GM18505 (cell line): ENCODE measurements at regions not wholly inside any gene's neighbourhood (a gene's known extent, or its start where the extent isn't known, plus 50 kb on each side); places are given as distances from the start of the nearest gene placed in this dataset.

Experiments used
- ATAC-seq: cut with Tn5 transposase; IDR thresholded peaks from one replicate; pipeline ENCODE4 v1.9.1; 2021; ENCODE audit not compliant: unreplicated experiment
- POLR2A ChIP-seq: IDR thresholded peaks from 4 replicates; pipeline ENCODE4 v1.6.1; 2011; ENCODE audit warnings: borderline replicate concordance; ENCODE audit not compliant: insufficient read depth, insufficient read length; ENCODE audit errors: extremely low read depth

GRCh38 chr12:93115198-93115601 lies 186.1 kb upstream of the EEA1 start:
- TF ChIP-seq POLR2A = no peak
- ATAC-seq = no peak

DNA sequence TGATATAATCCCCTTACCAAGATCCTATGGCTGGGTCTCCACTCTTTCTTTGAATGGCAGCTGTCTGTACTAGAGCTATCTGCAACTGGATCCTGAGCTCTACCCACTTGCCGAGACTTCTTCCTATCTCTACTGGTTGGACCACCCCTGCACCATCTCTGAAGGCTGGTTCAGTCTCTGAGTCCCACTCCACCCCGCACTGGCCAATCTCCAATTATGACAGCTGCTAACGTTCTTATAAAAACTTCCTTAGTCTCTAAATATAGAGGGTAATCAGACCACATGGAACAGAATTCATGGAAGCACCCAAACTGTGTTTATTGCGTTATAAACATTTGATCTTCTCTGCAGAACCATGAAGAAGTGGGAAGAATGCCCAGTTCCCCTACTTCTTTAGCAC lies 186.6 kb upstream of the EEA1 start:
- ATAC-seq = no peak
- no peak for TF ChIP-seq POLR2A

GRCh38 chr12:93116632-93117031 lies 187.5 kb upstream of the EEA1 start:
- no peak for ATAC-seq
- TF ChIP-seq POLR2A = no peak

- TF ChIP-seq POLR2A = no peak
- no peak for ATAC-seq
These were observed 192.8 kb upstream of the EEA1 start for GRCh38 chr12:93121729-93122488.

DNA sequence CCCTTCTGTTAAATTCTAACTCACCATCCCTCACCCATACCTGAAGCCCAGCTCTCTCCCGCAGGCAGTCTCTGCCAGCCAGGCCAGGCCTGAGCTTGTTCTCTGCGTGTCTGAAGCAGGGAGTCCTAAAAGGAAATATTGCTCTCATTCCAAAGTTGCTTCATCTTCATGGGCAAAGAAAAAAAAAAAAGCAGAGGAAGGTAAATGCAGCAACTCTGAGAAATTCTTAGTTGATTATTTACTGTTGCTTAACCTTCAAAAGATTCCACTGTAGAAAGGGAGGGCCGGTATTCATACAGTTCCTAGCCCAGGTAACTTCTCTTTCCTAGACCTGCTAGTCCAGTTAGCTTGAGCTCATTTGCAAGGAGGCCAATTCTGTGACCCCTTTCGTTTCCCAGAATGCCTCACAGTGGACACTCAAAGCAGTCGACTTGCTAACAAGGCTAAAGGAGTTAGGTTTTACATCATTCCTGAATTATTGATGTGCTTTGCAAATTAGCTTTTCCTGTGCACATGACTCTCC lies 193.5 kb upstream of the EEA1 start:
- no peak for ATAC-seq
- TF ChIP-seq POLR2A = no peak

- TF ChIP-seq POLR2A = no peak
- no peak for ATAC-seq
These were observed 196.0 kb upstream of the EEA1 start for GRCh38 chr12:93125126-93125525.

GRCh38 chr12:93126069-93126474 lies 197.0 kb upstream of the EEA1 start:
- TF ChIP-seq POLR2A = no peak
- ATAC-seq = peak; percentile 47

- TF ChIP-seq POLR2A = no peak
- ATAC-seq = no peak
These were observed 198.0 kb upstream of the EEA1 start for GRCh38 chr12:93127107-93127560.

- ATAC-seq = no peak
- no peak for TF ChIP-seq POLR2A
These were observed 198.7 kb upstream of the EEA1 start for GRCh38 chr12:93127582-93128331.

GRCh38 chr12:93128332-93128707 lies 199.2 kb upstream of the EEA1 start:
- no peak for ATAC-seq
- no peak for TF ChIP-seq POLR2A

DNA sequence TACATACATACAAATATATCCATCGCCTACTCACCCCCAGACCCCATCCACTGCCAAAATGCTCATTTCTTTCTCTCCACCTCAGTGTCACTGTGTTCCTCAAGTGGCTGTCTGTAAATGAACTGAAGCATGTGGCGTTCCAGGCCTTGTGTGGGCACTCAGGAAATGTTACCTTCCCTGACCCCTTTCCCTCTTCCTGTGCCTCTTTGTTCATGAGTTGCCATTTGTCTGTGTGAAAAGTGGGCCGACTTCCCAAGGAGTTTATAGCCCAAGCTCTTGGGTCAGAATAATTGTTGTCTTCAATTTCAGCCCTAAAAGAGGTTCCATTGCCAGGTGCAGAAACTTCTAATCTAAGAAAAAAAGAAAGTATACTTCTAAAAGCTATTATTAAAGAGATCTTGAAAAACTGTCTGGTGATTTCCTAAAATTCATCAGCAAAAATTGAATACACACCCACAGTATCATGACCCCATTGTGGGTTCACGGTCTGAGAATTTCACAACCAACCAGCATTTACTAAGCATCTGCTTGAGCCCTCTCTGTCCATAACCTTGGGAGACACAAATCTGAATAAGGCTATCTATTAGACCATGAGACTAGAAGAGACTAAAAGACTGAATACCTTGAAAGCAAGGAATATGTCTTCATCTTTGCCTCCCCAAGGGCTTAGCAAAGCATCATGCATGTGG lies 201.4 kb upstream of the EEA1 start:
- no peak for ATAC-seq

DNA sequence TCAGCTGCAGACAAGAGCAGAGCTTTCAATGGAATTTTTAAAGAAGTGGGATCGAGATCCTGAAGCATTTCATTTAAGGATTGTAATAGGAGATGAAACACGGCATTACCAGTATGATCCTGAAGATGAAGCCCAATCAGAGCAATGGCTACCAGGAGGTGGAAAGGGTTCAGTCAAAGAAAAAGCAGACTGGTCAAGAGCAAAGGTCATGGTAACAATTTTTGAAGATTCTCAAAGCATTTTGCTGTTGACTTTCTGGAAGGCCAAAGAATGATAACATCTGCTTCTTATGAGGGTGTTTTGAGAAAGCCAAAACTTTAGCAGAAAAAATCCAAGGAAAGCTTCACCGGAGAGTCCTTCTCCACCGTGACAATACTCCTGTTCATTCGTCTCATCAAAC lies 204.3 kb upstream of the EEA1 start:
- TF ChIP-seq POLR2A = no peak

More for the DNA sequence above, 201.4 kb upstream of the EEA1 start:
- no peak for TF ChIP-seq POLR2A

DNA sequence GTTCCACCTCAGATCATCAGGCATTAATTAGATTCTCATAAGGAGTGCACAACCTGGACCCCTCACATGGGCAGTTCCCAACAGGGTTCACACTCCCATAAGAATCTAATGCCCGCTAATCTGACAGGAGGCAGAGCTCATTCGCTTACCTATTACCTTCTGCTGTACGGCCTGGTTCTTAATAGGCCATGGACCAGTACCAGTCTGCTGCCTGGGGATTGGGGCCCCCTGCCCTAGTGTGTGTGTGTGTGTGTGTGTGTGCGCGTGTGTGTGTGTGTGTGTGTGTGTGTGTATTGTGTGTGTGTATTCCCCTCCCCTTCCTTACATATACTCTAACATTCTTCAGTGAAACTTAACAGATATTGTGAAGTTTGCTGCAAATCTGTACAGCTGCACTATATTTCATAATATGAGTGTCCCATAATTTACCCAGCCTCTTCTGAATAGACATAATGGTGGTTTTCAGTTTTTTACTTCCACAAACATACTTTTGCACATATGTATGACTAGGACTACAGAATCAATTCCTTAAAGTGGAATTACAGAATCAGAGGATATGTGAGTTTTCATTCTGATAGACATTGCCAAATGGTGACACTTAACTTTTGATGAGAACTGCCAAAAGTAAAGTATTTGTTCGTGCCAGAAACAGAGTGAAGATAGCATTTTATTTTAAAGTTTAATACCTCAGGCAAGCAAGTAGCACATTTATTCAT lies 205.2 kb upstream of the EEA1 start:
- no peak for ATAC-seq
- no peak for TF ChIP-seq POLR2A

More for the DNA sequence above, 204.3 kb upstream of the EEA1 start:
- no peak for ATAC-seq
